ENCODE measurements at regions not wholly inside any gene's neighbourhood (a gene's known extent, or its start where the extent isn't known, plus 50 kb on each side); places are given as distances from the start of the nearest gene placed in this dataset.

GRCh38 chr6:23672737-23673136 is 453.3 kb upstream of the NRSN1 start:
- Histone ChIP-seq H3K4me3 (ENCODE audit: low read length in 3 of 3) (no peak overlapping the region), H3K9me3 (ENCODE audit: control insufficient read depth in 2 of 3, insufficient read depth in 1 of 3, low read length in 3 of 3) (peaks cover 0 to 34% (median 8%) of the 10 kb centered on the region in 3 donors), H3K9ac (ENCODE audit: low read length in 3 of 3) (no peak overlapping the region), H3K27me3 (ENCODE audit: control insufficient read depth, insufficient read depth, low read length) (no peaks in the 10 kb centered on the region), H3K4me1 (ENCODE audit: control insufficient read depth in 2 of 3, insufficient read depth in 2 of 3, low read depth in 1 of 3, low read length in 3 of 3) (no peaks in the 10 kb centered on the region), H3K36me3 (ENCODE audit: control insufficient read depth in 2 of 3, insufficient read depth in 3 of 3, low read length in 3 of 3) (no peaks in the 10 kb centered on the region), H3K27ac (ENCODE audit: low read depth in 2 of 2, low read length in 2 of 2) (no peak overlapping the region)
- DNase-seq (no peak), FAIRE-seq (no peak)
- intact Hi-C loops (cut with DNase I) = no loop called here
- no peak for TF ChIP-seq CTCF (IDR thresholded peaks at IDR 0.05; ENCODE audit: borderline replicate concordance, extremely low read depth, insufficient read depth)

DNA sequence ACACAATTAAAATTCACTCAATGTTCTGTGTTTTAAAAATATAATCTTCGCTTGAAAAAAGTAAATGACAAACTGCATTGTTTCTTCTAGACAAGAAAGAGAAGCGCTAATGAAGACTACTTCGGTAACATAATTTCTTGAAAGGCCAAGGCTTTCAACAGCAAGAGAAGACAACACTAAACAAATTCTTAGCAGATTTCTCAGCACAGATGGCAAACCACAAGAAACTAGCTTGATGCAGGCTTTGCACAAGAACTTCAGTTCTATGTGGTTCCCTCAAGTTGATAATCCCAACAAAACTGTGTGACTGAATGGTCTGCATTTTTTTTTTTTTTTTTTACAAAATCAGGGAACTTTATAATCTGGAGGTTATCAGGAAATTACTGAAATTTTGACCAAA is 447.4 kb upstream of the NRSN1 start:
- no peak for TF ChIP-seq CTCF (IDR thresholded peaks at IDR 0.05; ENCODE audit: borderline replicate concordance, extremely low read depth, insufficient read depth)

DNA sequence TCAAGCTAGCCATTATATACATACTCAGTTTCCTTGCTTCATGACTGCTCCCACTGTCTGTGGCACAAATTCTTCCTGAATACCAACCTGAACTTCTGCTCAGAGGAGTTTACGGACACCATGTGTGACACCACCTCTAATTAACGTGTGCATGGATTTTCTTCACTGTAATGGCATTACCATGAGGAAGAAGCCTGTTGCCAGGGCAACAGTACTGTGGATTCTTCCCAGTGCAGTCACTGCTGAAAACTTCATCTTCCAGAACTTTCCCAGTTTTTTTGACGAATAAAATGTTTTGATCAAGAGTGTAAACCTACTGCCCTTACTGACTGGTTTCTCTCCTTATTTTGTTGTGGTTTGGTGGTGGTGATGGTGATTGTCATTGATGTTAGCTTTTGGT is 444.3 kb upstream of the NRSN1 start:
- FAIRE-seq = no peak
- no peak for DNase-seq
- H3K36me3 ChIP-seq (ENCODE audit: control insufficient read depth in 2 of 3, insufficient read depth in 3 of 3, low read length in 3 of 3) = no peaks in the 10 kb centered on the region
- intact Hi-C loops (cut with DNase I) = no loop called here
- H3K27me3 ChIP-seq (ENCODE audit: control insufficient read depth, insufficient read depth, low read length) = no peaks in the 10 kb centered on the region
- H3K9me3 ChIP-seq (ENCODE audit: control insufficient read depth in 2 of 3, insufficient read depth in 1 of 3, low read length in 3 of 3) = no peaks in the 10 kb centered on the region
- no peaks in the 10 kb centered on the region for H3K4me1 ChIP-seq (ENCODE audit: control insufficient read depth in 2 of 3, insufficient read depth in 2 of 3, low read depth in 1 of 3, low read length in 3 of 3)
- H3K27ac ChIP-seq (ENCODE audit: low read depth in 2 of 2, low read length in 2 of 2) = no peak overlapping the region
- no peak overlapping the region for H3K9ac ChIP-seq (ENCODE audit: low read length in 3 of 3)
- H3K4me3 ChIP-seq (ENCODE audit: low read length in 3 of 3) = no peak overlapping the region
- no peak for TF ChIP-seq CTCF (IDR thresholded peaks at IDR 0.05; ENCODE audit: borderline replicate concordance, extremely low read depth, insufficient read depth)

More for the DNA sequence above, 447.4 kb upstream of the NRSN1 start:
- no peak overlapping the region for H3K4me3 ChIP-seq (ENCODE audit: low read length in 3 of 3)
- FAIRE-seq (no peak), DNase-seq (no peak)
- H3K9ac ChIP-seq (ENCODE audit: low read length in 3 of 3) = no peak overlapping the region
- H3K27ac ChIP-seq (ENCODE audit: low read depth in 2 of 2, low read length in 2 of 2) = no peak overlapping the region
- no peaks in the 10 kb centered on the region for H3K36me3 ChIP-seq (ENCODE audit: control insufficient read depth in 2 of 3, insufficient read depth in 3 of 3, low read length in 3 of 3)
- intact Hi-C loops (cut with DNase I) = no loop called here
- H3K27me3 ChIP-seq (ENCODE audit: control insufficient read depth, insufficient read depth, low read length) = no peaks in the 10 kb centered on the region
- H3K4me1 ChIP-seq (ENCODE audit: control insufficient read depth in 2 of 3, insufficient read depth in 2 of 3, low read depth in 1 of 3, low read length in 3 of 3) = no peaks in the 10 kb centered on the region
- H3K9me3 ChIP-seq (ENCODE audit: control insufficient read depth in 2 of 3, insufficient read depth in 1 of 3, low read length in 3 of 3) = peaks cover 0 to 10% (median 0%) of the 10 kb centered on the region in 3 donors

- FAIRE-seq (no peak), DNase-seq (no peak)
- Histone ChIP-seq H3K36me3 (ENCODE audit: control insufficient read depth in 2 of 3, insufficient read depth in 3 of 3, low read length in 3 of 3) (no peaks in the 10 kb centered on the region), H3K4me3 (ENCODE audit: low read length in 3 of 3) (no peak overlapping the region), H3K9me3 (ENCODE audit: control insufficient read depth in 2 of 3, insufficient read depth in 1 of 3, low read length in 3 of 3) (no peaks in the 10 kb centered on the region), H3K4me1 (ENCODE audit: control insufficient read depth in 2 of 3, insufficient read depth in 2 of 3, low read depth in 1 of 3, low read length in 3 of 3) (no peaks in the 10 kb centered on the region), H3K27ac (ENCODE audit: low read depth in 2 of 2, low read length in 2 of 2) (no peak overlapping the region), H3K27me3 (ENCODE audit: control insufficient read depth, insufficient read depth, low read length) (no peaks in the 10 kb centered on the region), H3K9ac (ENCODE audit: low read length in 3 of 3) (no peak overlapping the region)
- TF ChIP-seq CTCF (IDR thresholded peaks at IDR 0.05; ENCODE audit: borderline replicate concordance, extremely low read depth, insufficient read depth) = no peak
- intact Hi-C loops (cut with DNase I) = no loop called here
These were observed 437.4 kb upstream of the NRSN1 start for GRCh38 chr6:23688650-23689049.
